ENCODE measurements at regions not wholly inside any gene's neighbourhood (a gene's known extent, or its start where the extent isn't known, plus 50 kb on each side); places are given as distances from the start of the nearest gene placed in this dataset.

DNA sequence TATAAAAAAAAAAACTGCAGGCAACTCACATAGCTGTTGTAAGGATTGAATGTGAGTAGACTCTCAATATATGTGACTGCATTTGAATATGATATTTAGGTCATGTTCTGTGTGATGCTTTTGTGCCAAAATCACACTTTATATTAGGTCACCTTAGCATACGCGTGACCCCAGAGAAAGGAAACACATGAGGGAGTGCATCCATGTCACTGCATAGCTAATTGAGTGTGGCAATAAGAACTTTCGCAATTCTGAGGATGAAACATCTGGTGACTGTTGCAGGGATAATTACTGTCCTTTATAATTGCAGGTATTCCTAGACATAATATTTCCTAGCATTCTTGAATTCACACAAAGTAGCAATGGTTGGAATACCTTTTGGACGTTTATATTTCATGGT lies 459.5 kb upstream of the KLF4 start:
- no peak for TF ChIP-seq CTCF (IDR thresholded peaks at IDR 0.05)
- Histone ChIP-seq H3K9me3 (replicated peaks in 1 of 2; ENCODE audit: control insufficient read depth in 1 of 2, insufficient read depth in 1 of 2, low read length in 2 of 2) (peaks cover 7 to 8% of the 10 kb centered on the region in 2 donors), H3K27ac (ENCODE audit: low read depth in 1 of 2, low read length in 2 of 2) (peak overlapping the region; percentile 0 to 68), H3K4me2 (replicated peaks; ENCODE audit: extremely low read depth, low read length, poor library complexity, severe bottlenecking) (peak overlapping the region; percentile 0), H3K79me2 (ENCODE audit: insufficient read depth, low read length) (no peaks in the 10 kb centered on the region), H3K9ac (ENCODE audit: insufficient read depth, low read length, poor library complexity, severe bottlenecking) (no peak overlapping the region), H2AFZ (ENCODE audit: insufficient read depth, low read depth, low read length, poor library complexity, severe bottlenecking) (no peak overlapping the region), H3K27me3 (ENCODE audit: control insufficient read depth in 2 of 2, insufficient read depth in 2 of 2, low read length in 2 of 2) (no peaks in the 10 kb centered on the region), H3K36me3 (replicated peaks in 1 of 2; ENCODE audit: control insufficient read depth in 1 of 2, insufficient read depth in 2 of 2, low read length in 2 of 2) (peaks cover 0 to 6% of the 10 kb centered on the region in 2 donors), H4K20me1 (ENCODE audit: insufficient read depth, low read length) (no peaks in the 10 kb centered on the region), H3K4me1 (ENCODE audit: control insufficient read depth in 1 of 2, insufficient read depth in 2 of 2, low read length in 2 of 2) (peaks cover 43 to 45% of the 10 kb centered on the region in 2 donors), H3K4me3 (replicated peaks in 1 of 3; ENCODE audit: low read depth in 2 of 3, low read length in 3 of 3) (no peak overlapping the region)
- Mint-ChIP-seq H3K9me3 (peaks cover 7 to 10% (median 8%) of the 10 kb centered on the region in 7 donors), H3K36me3 (peaks cover 7 to 13% of the 10 kb centered on the region in 2 donors), H3K4me1 (peaks cover 48% of the 10 kb centered on the region), H3K4me3 (no peak overlapping the region), H3K27me3 (ENCODE audit: low read depth in 3 of 3) (peaks cover 0 to 2% (median 0%) of the 10 kb centered on the region in 3 donors), H3K27ac (peak overlapping the region; percentile 85 to 98 (median 91))
- WGBS (ENCODE audit: insufficient coverage) = no CpG with 5 or more reads among the region's 4 CpGs
- intact Hi-C loops (cut with micrococcal nuclease) = loop anchor here in 1 of 2 donors (5.0 kb wide), 3 partner anchors 38 to 197 kb away; no protein-coding TSS in a partner anchor
- DNase-seq = peak; percentile 76 to 94 (median 94)

GRCh38 chr9:107948601-107949000 lies 459.0 kb upstream of the KLF4 start:
- no peak for DNase-seq
- peaks cover 10 to 13% of the 10 kb centered on the region in 2 donors for H3K36me3 Mint-ChIP-seq
- Histone ChIP-seq H3K36me3 (replicated peaks in 1 of 2; ENCODE audit: control insufficient read depth in 1 of 2, insufficient read depth in 2 of 2, low read length in 2 of 2) (peaks cover 0 to 6% of the 10 kb centered on the region in 2 donors), H4K20me1 (ENCODE audit: insufficient read depth, low read length) (no peaks in the 10 kb centered on the region), H3K9me3 (replicated peaks in 1 of 2; ENCODE audit: control insufficient read depth in 1 of 2, insufficient read depth in 1 of 2, low read length in 2 of 2) (peaks cover 7 to 8% of the 10 kb centered on the region in 2 donors), H3K4me1 (ENCODE audit: control insufficient read depth in 1 of 2, insufficient read depth in 2 of 2, low read length in 2 of 2) (peaks cover 38 to 40% of the 10 kb centered on the region in 2 donors), H3K27me3 (ENCODE audit: control insufficient read depth in 2 of 2, insufficient read depth in 2 of 2, low read length in 2 of 2) (no peaks in the 10 kb centered on the region), H3K9ac (ENCODE audit: insufficient read depth, low read length, poor library complexity, severe bottlenecking) (no peak overlapping the region), H3K4me2 (replicated peaks; ENCODE audit: extremely low read depth, low read length, poor library complexity, severe bottlenecking) (peak overlapping the region; percentile 0), H3K4me3 (replicated peaks in 1 of 3; ENCODE audit: low read depth in 2 of 3, low read length in 3 of 3) (no peak overlapping the region), H3K27ac (ENCODE audit: low read depth in 1 of 2, low read length in 2 of 2) (peak overlapping the region; percentile 0 to 68), H3K79me2 (ENCODE audit: insufficient read depth, low read length) (no peaks in the 10 kb centered on the region), H2AFZ (ENCODE audit: insufficient read depth, low read depth, low read length, poor library complexity, severe bottlenecking) (no peak overlapping the region)
- intact Hi-C loops (cut with micrococcal nuclease) = loop anchor here in 1 of 2 donors (5.0 kb wide), 3 partner anchors 39 to 196 kb away; no protein-coding TSS in a partner anchor
- peaks cover 0 to 2% (median 0%) of the 10 kb centered on the region in 3 donors for H3K27me3 Mint-ChIP-seq (ENCODE audit: low read depth in 3 of 3)
- no peak for TF ChIP-seq CTCF (IDR thresholded peaks at IDR 0.05)
- H3K9me3 Mint-ChIP-seq = peaks cover 7 to 10% (median 8%) of the 10 kb centered on the region in 7 donors
- WGBS (ENCODE audit: insufficient coverage) = no CpG with 5 or more reads among the region's 2 CpGs
- H3K4me3 Mint-ChIP-seq = no peak overlapping the region
- peaks cover 44% of the 10 kb centered on the region for H3K4me1 Mint-ChIP-seq
- peak overlapping the region; percentile 50 to 93 (median 80) for H3K27ac Mint-ChIP-seq

All from CD14-positive monocyte (primary cell).